ENCODE measurements at regions not wholly inside any gene's neighbourhood (a gene's known extent, or its start where the extent isn't known, plus 50 kb on each side); places are given as distances from the start of the nearest gene placed in this dataset.

DNA sequence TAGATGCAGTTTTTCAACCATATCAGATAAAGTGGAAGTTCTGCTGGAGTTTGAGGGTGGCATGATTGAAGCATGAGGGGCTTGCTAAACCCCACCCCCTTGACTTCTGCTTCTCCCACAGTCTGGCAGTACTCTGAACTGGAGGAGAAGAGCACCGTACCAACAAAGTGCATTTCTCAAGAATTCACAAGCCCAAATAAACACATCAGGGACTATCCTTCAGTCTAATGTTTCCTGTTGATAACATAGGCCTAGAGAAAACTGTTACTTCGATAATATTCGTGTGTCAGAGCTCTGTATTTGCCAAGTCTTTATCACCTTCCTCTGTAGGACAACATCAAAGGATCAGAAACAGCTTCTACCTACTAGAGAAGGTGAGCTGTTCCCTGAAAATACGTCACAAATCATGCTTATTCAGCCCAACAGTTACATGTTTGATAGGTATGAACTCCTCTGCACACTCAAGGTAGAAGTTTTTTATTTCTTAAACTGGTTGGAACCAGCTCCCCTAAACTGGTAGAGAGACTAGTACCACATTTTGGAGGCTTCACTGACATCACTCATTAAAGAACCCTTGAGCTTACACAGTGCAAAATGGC, 117.8 kb upstream of the PRNP start:
- Histone ChIP-seq H3K9me3 (peaks cover 0 to 9% (median 3%) of the 10 kb centered on the region in 4 donors), H3K4me3 (no peak overlapping the region), H3K27ac (no peak overlapping the region), H3K4me1 (no peaks in the 10 kb centered on the region), H3K36me3 (no peaks in the 10 kb centered on the region), H3K27me3 (no peaks in the 10 kb centered on the region)
- no peak for DNase-seq
- TF ChIP-seq POLR2A (IDR thresholded peaks at IDR 0.05) (no peak), EP300 (IDR thresholded peaks at IDR 0.05) (no peak), POLR2AphosphoS5 (IDR thresholded peaks at IDR 0.05) (no peak)
- TF ChIP-seq, protein P1, sequence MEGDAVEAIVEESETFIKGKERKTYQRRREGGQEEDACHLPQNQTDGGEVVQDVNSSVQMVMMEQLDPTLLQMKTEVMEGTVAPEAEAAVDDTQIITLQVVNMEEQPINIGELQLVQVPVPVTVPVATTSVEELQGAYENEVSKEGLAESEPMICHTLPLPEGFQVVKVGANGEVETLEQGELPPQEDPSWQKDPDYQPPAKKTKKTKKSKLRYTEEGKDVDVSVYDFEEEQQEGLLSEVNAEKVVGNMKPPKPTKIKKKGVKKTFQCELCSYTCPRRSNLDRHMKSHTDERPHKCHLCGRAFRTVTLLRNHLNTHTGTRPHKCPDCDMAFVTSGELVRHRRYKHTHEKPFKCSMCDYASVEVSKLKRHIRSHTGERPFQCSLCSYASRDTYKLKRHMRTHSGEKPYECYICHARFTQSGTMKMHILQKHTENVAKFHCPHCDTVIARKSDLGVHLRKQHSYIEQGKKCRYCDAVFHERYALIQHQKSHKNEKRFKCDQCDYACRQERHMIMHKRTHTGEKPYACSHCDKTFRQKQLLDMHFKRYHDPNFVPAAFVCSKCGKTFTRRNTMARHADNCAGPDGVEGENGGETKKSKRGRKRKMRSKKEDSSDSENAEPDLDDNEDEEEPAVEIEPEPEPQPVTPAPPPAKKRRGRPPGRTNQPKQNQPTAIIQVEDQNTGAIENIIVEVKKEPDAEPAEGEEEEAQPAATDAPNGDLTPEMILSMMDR (IDR thresholded peaks at IDR 0.05) = no peak
- WGBS, 5 donors = 14 to 46% (median 33%) methylated on average over 4 of the region's 4 CpGs
- intact Hi-C loops (cut with DNase I; ENCODE audit: low total_unique reads) = no loop called here

DNA sequence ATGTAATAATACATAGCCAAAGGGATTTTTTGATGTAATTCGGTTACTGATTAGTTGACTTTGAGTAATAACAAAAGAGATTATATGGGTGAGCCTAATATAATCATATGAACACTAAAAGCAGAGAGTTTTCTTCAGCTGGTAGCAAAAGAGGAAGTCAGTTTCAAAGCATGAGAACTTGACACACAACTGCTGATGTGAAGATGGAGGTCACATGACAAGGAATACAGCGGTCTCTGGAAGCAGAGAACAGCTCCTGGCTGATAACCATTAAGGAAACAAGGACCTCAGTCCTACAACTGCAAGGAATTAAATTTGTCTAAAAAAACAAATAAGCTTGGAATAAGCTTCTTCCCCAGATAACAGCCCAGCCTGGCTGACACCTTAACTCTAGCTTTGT, 119.1 kb upstream of the PRNP start:
- H3K9me3 ChIP-seq = peaks cover 0 to 9% (median 3%) of the 10 kb centered on the region in 4 donors
- no peak for DNase-seq
- H3K27ac ChIP-seq = no peak overlapping the region
- no peaks in the 10 kb centered on the region for H3K27me3 ChIP-seq
- H3K4me3 ChIP-seq = no peak overlapping the region
- no peaks in the 10 kb centered on the region for H3K36me3 ChIP-seq
- intact Hi-C loops (cut with DNase I; ENCODE audit: low total_unique reads) = no loop called here
- WGBS, 5 donors = 49 to 65% (median 59%) methylated on average over 2 of the region's 2 CpGs
- no peaks in the 10 kb centered on the region for H3K4me1 ChIP-seq
- TF ChIP-seq POLR2AphosphoS5 (IDR thresholded peaks at IDR 0.05) (no peak), POLR2A (IDR thresholded peaks at IDR 0.05) (no peak), EP300 (IDR thresholded peaks at IDR 0.05) (no peak)
- TF ChIP-seq, protein P1 (IDR thresholded peaks at IDR 0.05) = no peak

DNA sequence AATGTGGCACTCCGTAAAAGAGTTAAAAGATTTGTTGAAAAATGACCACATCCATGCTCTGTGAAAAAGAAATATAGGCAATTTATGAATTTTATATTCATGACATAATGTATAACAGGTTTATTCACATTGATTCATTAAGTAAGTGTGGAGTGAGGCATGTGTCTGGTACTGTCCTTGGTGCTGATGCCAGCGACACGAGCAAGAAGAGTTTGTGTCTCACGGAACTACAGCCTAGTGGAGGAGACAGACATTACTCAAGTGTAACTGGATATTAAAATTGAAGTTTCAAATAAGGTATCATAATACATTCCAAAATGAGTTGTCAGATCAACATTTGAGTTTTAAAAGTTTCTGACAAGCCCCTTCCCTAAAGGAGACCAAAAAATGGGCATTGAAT, 122.7 kb upstream of the PRNP start:
- WGBS, 5 donors = 6 to 16% (median 8%) methylated on average over 4 of the region's 4 CpGs
- H3K4me1 ChIP-seq = no peaks in the 10 kb centered on the region
- peak in 1 of 2 donors; percentile 73 for DNase-seq
- intact Hi-C loops (cut with DNase I; ENCODE audit: low total_unique reads) = no loop called here
- H3K9me3 ChIP-seq = peaks cover 0 to 15% (median 5%) of the 10 kb centered on the region in 4 donors
- H3K4me3 ChIP-seq = no peak overlapping the region
- no peak overlapping the region for H3K27ac ChIP-seq
- no peak for TF ChIP-seq EP300 (IDR thresholded peaks at IDR 0.05)
- no peak for TF ChIP-seq POLR2A (IDR thresholded peaks at IDR 0.05)
- TF ChIP-seq, protein P1 (IDR thresholded peaks at IDR 0.05) = no peak
- no peak for TF ChIP-seq POLR2AphosphoS5 (IDR thresholded peaks at IDR 0.05)
- H3K27me3 ChIP-seq = no peaks in the 10 kb centered on the region
- H3K36me3 ChIP-seq = no peaks in the 10 kb centered on the region

DNA sequence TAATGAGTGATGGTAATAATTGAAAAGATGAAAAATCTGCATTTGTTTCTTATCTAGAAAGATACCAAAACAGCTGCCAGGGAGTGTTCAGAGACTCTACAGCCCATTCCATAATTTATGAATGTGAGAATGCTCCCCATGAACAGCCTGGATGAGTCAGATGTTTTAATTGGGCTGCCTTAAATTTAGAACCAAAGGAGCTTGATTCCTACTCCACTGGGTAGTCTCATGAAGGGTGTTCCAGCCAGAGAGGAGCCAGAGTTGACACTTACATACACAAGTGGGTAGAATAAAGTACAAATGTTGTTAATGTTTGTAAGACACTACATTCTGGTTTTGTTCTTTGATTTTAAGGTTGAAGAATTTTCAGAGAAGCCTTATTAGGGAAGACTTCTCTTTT, 123.2 kb upstream of the PRNP start:
- no peak for DNase-seq
- intact Hi-C loops (cut with DNase I; ENCODE audit: low total_unique reads) = no loop called here
- no peaks in the 10 kb centered on the region for H3K4me1 ChIP-seq
- H3K9me3 ChIP-seq = peaks cover 0 to 15% (median 5%) of the 10 kb centered on the region in 4 donors
- H3K27me3 ChIP-seq = no peaks in the 10 kb centered on the region
- no peak overlapping the region for H3K4me3 ChIP-seq
- no peak overlapping the region for H3K27ac ChIP-seq
- H3K36me3 ChIP-seq = no peaks in the 10 kb centered on the region
- TF ChIP-seq, protein P1 (IDR thresholded peaks at IDR 0.05) = no peak
- TF ChIP-seq POLR2AphosphoS5 (IDR thresholded peaks at IDR 0.05) (no peak), EP300 (IDR thresholded peaks at IDR 0.05) (no peak)
